Astrocyte (in vitro differentiated cells and primary cell): ENCODE measurements at regions not wholly inside any gene's neighbourhood (a gene's known extent, or its start where the extent isn't known, plus 50 kb on each side); places are given as distances from the start of the nearest gene placed in this dataset.

Source experiments
- EZH2 ChIP-seq: IDR thresholded peaks from 2 replicates; pipeline ENCODE4 v1.6.1; 2012; ENCODE audit warnings: mild to moderate bottlenecking, low read length, inconsistent platforms; ENCODE audit not compliant: insufficient read depth
- TF ChIP-seq, protein P1 (sequence below): IDR thresholded peaks from 2 replicates; pipeline ENCODE4 v1.5.1; 2011; ENCODE audit warnings: low read depth, mild to moderate bottlenecking, inconsistent platforms, low read length, moderate library complexity; ENCODE audit not compliant: insufficient read depth

DNA sequence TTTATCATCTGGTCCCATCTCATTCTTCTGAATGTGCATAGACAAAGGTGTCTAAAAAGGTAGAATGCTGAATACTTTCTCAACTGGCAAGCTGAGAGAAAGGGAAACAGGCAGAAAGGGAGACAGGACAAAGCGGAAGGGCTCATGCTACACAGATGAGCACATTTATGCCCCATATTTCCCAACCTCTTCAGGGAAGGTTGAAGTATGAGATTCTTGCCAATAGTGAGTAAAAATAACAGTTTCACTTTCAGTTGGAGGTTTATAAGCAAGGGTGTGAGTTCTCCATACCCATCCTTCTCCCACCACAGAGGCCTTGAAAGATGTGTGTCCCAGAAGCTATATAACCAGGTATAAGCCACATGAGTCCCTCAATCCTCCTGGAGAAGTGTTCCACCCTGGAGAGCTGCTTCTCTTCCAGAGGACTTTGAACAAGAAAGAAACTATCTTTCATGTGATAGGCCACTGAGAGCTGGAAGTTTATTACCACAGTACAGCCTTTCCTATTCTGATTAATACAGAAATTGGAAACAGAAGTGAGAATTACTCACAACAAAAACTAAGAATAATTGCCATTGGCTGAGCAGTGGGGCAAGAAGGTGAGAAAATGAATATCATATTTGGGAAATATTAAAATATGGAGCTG lies 709.4 kb upstream of the NR2F2 start:
- TF ChIP-seq, protein P1, sequence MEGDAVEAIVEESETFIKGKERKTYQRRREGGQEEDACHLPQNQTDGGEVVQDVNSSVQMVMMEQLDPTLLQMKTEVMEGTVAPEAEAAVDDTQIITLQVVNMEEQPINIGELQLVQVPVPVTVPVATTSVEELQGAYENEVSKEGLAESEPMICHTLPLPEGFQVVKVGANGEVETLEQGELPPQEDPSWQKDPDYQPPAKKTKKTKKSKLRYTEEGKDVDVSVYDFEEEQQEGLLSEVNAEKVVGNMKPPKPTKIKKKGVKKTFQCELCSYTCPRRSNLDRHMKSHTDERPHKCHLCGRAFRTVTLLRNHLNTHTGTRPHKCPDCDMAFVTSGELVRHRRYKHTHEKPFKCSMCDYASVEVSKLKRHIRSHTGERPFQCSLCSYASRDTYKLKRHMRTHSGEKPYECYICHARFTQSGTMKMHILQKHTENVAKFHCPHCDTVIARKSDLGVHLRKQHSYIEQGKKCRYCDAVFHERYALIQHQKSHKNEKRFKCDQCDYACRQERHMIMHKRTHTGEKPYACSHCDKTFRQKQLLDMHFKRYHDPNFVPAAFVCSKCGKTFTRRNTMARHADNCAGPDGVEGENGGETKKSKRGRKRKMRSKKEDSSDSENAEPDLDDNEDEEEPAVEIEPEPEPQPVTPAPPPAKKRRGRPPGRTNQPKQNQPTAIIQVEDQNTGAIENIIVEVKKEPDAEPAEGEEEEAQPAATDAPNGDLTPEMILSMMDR, result no peak
- no peak for TF ChIP-seq EZH2
